ENCODE measurements at regions not wholly inside any gene's neighbourhood (a gene's known extent, or its start where the extent isn't known, plus 50 kb on each side); places are given as distances from the start of the nearest gene placed in this dataset.

DNA sequence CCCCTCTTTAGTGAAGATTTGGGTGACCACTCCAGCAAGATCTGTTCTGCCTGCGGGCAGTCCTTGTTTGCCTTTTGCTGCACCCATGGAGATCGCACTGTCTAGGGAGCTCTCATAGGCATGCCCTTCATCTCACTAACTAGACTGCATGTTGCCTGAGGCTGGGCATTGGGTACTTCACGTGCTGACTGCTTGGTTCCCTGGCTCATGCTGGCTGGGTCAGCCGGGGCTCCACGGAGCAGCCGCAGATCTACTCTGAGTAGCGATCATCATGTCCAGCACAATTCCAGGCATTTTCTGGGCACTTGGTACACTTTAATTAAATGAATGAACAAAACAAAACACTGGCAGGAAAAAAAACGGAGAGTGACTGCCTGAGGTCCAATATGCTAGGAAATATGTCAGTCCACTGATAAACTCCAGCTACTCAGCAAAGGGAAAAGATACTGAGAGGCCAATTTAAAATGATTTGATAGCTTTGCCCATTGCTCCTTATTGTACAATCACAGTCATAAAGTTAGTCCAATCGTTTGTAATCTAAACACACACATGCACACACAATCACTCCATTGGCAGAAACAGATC is 220.3 kb downstream of the C1D start:
- no peak overlapping the region for H3K4me3 ChIP-seq (ENCODE audit: low read depth, low read length)
- no peak for DNase-seq (ENCODE audit: low read depth)
- in situ Hi-C loops (cut with HindIII; ENCODE audit: low sequenced_read_pairs): loop anchor here (5.0 to 10.0 kb wide), 2 partner anchors 48 to 190 kb away; no protein-coding TSS in a partner anchor
- TF ChIP-seq CTCF (IDR thresholded peaks at IDR 0.05; ENCODE audit: low read depth, low read length, missing control alignments): no peak

GRCh38 chr2:67844024-67844540 is 218.7 kb downstream of the C1D start:
- no peak for TF ChIP-seq CTCF (IDR thresholded peaks at IDR 0.05; ENCODE audit: low read depth, low read length, missing control alignments)
- no peak overlapping the region for H3K4me3 ChIP-seq (ENCODE audit: low read depth, low read length)
- in situ Hi-C loops (cut with HindIII; ENCODE audit: low sequenced_read_pairs): loop anchor here (5.0 to 10.0 kb wide), 2 partner anchors 49 to 188 kb away; no protein-coding TSS in a partner anchor
- no peak for DNase-seq (ENCODE audit: low read depth)

DNA sequence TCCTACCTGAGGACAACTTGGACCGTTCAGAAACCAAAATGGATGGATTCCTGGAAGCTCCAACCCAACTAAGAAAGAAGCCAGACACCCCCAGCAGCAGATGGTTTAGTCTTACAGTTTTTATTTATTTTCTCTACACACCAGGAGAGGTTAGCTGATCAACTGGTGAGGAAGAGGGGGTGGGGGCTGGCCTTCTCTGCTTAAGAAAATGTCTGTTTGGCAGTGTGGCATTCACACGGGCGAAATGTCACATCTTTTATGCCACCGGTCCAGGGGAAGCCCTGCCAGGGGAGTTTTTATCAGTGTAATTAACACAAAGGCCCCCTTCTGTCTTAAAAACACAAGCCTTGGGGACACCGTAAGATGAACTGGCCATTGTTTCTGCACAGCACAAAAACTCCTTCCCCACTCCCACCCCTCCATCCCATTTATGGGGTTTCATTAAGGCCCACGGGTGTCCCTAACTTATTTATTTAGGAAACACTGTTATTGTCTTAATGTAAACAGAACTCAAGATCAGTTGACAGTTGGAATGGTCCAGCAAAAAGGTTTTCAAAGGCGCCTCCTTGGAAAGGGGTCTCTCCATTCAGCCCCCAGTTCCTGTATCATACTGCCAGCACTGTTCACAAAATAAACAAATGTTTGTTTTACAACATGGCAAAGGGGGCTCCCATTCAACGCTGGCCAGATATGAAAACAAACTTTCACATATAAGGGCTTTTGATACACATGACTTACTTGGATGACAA is 217.0 kb downstream of the C1D start:
- H3K4me3 ChIP-seq (ENCODE audit: low read depth, low read length): no peak overlapping the region

DNA sequence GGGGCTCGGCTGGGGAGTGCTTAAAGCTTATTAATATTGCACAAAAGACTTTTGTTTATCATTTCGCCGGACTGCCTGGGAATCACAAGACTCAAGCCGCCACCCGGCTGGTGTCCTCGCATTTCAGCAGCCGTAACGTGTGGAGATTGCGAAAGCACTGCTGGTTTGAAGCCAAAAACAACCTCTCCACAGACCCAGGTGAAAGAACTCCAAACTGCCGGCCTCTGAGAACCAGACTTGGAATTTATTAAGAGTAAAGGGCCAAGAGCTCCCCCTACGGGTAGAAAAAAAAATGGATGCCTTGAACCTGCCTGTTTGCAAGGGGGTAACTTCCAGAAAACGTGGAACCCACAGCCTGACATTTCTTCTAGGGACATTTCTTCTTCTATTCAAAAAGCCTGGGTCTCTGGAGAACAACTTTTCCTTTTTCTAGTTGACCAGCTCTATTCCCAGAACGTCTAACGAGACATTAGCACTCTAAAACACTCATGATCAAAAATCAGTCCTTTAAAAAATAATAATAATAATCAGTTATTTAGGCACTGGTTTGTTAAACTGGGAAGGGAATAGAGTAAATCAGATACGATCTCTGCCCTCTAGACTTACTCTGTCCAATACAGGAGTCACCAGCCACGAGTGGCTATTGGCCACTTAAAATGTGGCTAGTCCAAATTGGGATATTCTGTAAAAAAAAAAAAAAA is 216.3 kb downstream of the C1D start:
- H3K4me3 ChIP-seq (ENCODE audit: low read depth, low read length): no peak overlapping the region
- in situ Hi-C loops (cut with HindIII; ENCODE audit: low sequenced_read_pairs): loop anchor here (10.0 kb wide), 1 partner anchor 52 kb away; no protein-coding TSS in a partner anchor
- DNase-seq (ENCODE audit: low read depth): peak; percentile 99
- TF ChIP-seq CTCF (IDR thresholded peaks at IDR 0.05; ENCODE audit: low read depth, low read length, missing control alignments): peak; percentile 74

More for the DNA sequence above, 217.0 kb downstream of the C1D start:
- TF ChIP-seq CTCF (IDR thresholded peaks at IDR 0.05; ENCODE audit: low read depth, low read length, missing control alignments): no peak
- DNase-seq (ENCODE audit: low read depth): no peak
- in situ Hi-C loops (cut with HindIII; ENCODE audit: low sequenced_read_pairs): loop anchor here (10.0 kb wide), 1 partner anchor 51 kb away; no protein-coding TSS in a partner anchor

DNA sequence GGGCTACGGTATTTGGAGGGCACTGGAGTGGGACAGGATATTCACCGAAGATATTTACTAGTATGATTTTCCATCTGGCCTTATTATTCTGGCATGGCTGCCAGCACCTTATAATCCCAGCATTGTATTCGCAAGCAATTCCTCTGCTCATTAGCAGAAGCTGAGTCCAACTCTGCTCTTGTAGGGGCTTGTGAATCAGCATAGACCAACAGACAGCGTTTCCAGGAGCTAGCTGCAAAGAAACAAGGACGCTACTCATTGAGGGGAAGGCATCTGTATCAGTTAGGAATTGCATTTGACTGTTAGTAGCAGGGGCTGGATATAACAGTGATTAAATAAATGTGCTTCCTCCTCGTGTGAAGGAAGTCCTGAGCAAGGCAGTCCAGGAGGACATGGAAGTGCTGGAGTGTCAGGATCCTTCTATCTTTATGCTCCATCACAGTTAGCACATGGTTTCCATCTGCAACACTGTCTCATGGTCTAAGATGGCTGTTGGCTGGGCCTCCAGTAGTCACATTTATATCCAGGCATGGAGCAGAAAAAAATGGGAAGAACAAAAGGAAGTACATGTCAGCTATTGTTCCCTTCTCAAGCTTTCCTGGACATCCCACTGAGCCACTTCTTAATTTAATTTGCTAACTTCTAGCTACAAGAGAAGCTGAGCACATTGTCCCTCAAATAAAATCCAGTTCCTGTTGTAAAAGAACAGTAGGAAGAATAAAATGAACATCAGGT is 214.1 kb downstream of the C1D start:
- no peak overlapping the region for H3K4me3 ChIP-seq (ENCODE audit: low read depth, low read length)
- TF ChIP-seq CTCF (IDR thresholded peaks at IDR 0.05; ENCODE audit: low read depth, low read length, missing control alignments): no peak
- no peak for DNase-seq (ENCODE audit: low read depth)
- in situ Hi-C loops (cut with HindIII; ENCODE audit: low sequenced_read_pairs): loop anchor here (10.0 kb wide), 1 partner anchor 54 kb away; no protein-coding TSS in a partner anchor

- DNase-seq (ENCODE audit: low read depth): no peak
- in situ Hi-C loops (cut with HindIII; ENCODE audit: low sequenced_read_pairs): no loop called here
- no peak for TF ChIP-seq CTCF (IDR thresholded peaks at IDR 0.05; ENCODE audit: low read depth, low read length, missing control alignments)
- H3K4me3 ChIP-seq (ENCODE audit: low read depth, low read length): no peak overlapping the region
Measured at GRCh38 chr2:67851016-67851415, 211.8 kb downstream of the C1D start.
